GM19455 (cell line): ENCODE measurements at regions not wholly inside any gene's neighbourhood (a gene's known extent, or its start where the extent isn't known, plus 50 kb on each side); places are given as distances from the start of the nearest gene placed in this dataset.

ENCODE experiments used
- ATAC-seq: cut with Tn5 transposase; IDR thresholded peaks from one replicate; pipeline ENCODE4 v1.9.1; 2021; ENCODE audit not compliant: unreplicated experiment

DNA sequence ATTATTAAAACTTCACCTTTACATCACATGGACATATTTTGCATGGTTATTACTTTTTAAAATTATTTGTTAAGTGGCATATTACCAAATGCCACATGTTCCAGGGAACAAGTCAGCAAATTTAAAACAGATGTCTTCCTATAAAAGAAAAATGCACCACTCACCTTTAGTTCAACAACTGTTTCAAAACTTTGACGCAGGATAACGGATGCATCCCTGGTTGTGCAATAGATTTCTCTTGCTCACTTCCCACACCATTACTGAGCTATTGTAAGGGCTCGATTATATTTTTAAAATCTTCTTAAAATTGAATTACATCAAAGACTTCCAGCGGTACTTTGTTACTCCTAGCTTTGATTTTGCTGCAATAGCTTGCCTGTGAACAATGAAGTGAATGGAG, 93.0 kb upstream of the ARHGAP24 start:
- no peak for ATAC-seq

DNA sequence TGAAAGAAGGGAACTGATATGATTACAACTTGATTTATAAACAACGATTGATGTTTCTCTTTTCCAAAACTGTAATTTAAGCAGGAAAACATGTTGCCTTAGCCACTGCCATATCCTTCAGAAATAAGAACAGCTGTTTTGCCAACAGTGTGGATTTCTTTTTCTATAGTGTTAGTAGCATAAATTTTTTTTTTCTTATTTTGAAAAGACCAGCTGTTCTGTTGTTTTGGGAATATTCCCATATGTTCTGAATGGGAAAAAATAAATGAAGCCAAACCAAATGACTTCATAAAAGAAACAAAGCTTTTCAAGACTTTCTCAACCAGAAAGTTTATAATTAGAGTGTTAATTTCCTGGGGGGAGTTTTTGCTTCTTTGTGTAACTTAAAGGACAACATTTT, 83.9 kb upstream of the ARHGAP24 start:
- no peak for ATAC-seq

GRCh38 chr4:85391589-85392410, 83.2 kb upstream of the ARHGAP24 start:
- ATAC-seq = peak; percentile 88

DNA sequence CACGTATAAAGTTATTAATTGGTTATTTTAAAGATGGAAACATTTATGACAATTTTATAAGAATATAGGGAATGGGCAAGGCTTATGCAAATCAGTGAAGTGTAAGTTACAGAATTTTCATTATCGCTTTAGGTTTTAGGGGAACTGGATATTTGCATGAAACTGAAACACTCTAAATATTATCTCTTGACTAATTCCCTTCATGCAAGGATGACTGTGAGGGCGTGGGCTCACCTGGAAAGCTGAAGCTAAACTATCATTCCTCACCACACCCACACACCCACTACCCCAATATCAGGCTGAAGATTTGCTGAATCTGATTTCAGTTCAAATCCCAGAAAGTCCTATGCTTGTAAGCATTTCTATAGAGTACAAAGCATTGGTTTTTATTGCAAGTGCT, 81.7 kb upstream of the ARHGAP24 start:
- peak; percentile 42 for ATAC-seq

DNA sequence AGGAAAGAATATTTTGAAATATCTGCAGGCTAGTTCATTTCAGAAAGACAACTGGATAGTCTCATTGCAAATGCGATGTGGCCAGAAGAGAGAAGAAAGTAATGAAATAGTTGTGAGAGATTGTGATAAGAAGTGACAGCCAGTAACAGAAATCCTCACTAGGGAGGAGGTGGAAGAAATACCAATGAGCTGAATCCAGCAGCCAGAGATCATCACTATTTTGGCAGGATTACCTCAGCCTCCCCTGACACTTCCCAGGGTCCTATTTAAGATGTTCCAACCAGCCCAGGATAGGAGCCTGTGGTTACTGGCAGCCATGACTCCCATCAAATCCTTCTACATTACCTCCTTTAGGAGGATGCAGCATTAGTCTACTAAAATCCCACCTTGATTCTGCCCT, 76.7 kb upstream of the ARHGAP24 start:
- no peak for ATAC-seq

DNA sequence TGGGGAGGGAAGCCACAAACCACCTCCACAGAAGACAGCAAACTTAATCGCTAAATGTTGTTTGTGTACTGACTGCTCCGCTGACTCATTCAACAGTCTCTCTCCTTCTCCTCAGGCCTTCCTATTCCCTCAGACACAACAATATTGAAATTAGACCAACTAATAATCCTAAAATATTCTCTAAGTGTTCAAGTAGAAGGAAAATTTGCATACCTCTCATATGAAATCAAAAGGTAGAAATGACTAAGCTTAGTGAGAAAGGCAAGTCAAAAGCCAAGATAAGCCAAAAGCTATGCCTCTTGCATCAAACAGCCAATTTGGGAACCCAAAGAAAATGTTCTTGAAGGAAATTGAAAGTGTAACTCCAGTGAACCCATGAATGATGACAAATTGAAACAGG, 75.7 kb upstream of the ARHGAP24 start:
- ATAC-seq = peak; percentile 80

- no peak for ATAC-seq
Observed at GRCh38 chr4:85402371-85402770, 72.6 kb upstream of the ARHGAP24 start.

- no peak for ATAC-seq
Observed at GRCh38 chr4:85406185-85406584, 68.8 kb upstream of the ARHGAP24 start.

- no peak for ATAC-seq
Observed at GRCh38 chr4:85407546-85407945, 67.4 kb upstream of the ARHGAP24 start.

- ATAC-seq = no peak
Observed at GRCh38 chr4:85408301-85408700, 66.6 kb upstream of the ARHGAP24 start.

GRCh38 chr4:85409251-85409650, 65.7 kb upstream of the ARHGAP24 start:
- ATAC-seq = no peak

DNA sequence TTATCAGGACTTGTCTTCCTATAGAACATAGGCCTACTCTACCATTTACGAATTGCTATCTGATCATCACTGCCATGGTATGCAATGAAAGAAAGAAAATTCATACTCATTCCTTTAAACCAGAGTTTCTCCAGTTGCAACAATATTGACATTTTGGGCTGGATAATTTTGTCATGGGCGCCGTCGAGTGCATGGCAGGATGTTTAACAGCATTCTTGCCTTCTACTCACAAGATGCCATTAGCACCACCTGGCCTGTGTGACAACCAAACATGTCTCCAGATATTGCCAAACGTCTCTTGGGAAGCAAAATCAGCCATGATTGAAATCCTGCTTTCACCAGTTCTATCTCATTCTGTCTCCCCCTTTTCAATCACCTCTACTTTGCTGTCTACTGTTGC, 63.6 kb upstream of the ARHGAP24 start:
- no peak for ATAC-seq

DNA sequence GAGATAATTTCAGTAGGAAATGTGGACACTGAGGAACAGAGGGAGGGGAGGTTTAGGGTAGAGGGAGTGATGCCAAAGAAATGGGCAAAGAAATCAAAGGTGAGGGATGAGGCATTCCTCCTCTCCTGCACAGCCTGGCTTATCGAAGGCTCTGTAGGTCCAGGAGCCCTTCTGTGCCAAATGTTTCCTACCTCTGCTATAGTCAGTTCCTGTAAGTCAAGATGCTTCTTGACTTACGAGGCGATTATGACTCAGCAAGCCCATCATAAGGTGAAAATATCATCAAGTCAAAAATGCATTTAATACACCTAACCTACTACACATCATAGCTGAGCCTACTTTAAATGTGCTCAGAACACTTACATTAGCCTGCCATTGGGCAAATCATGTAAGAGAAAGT, 60.0 kb upstream of the ARHGAP24 start:
- ATAC-seq = no peak

- ATAC-seq = no peak
Observed at GRCh38 chr4:85416094-85416493, 58.9 kb upstream of the ARHGAP24 start.

DNA sequence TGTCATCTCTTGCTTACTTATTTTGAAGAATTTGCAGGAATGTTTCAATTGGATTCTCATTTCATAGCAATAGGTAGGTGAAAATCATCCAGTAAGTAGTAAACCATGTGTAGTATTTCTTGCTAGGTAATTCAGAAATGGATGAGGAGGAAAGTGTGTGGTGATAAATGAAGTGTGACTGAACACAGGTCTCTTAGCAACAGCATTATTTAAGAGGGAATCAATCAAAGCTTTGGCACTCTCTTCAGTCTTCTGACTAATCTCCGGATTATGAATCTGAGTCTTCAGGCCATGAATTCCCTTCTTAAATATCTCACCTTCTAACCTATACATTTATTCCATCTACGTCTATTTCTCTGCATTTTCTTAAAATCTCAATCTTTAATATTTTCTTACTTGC, 55.8 kb upstream of the ARHGAP24 start:
- ATAC-seq = no peak

DNA sequence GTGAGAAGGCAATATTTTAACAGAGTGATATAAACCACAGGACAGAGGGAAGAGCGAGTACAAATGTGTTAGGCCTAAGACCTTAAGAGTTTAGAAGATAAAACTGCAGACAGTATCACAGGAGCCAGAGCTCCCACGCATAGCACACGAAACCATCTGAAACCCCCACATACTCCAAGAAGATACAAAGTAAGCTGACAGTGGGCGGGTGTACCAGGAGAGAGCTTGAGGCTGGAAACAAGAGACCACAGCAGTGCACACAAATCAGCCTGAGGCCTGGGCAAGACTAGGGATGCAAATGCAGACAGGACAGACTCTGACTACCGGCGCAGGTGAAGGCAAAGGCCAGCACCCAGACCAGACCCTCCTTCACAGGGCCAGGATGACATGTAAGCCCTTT, 54.1 kb upstream of the ARHGAP24 start:
- ATAC-seq = no peak

GRCh38 chr4:85423431-85423830, 51.5 kb upstream of the ARHGAP24 start:
- no peak for ATAC-seq
